ENCODE measurements at regions not wholly inside any gene's neighbourhood (a gene's known extent, or its start where the extent isn't known, plus 50 kb on each side); places are given as distances from the start of the nearest gene placed in this dataset.

GRCh38 chr21:43333298-43334062, 93.5 kb downstream of the SIK1 start:
- no peak overlapping the region for H3K27ac Mint-ChIP-seq
- H3K4me3 Mint-ChIP-seq = no peak overlapping the region
- no peaks in the 10 kb centered on the region for H3K27me3 Mint-ChIP-seq (ENCODE audit: low read depth)
- peaks cover 2 to 14% of the 10 kb centered on the region in 2 donors for H3K36me3 Mint-ChIP-seq (ENCODE audit: insufficient read depth in 2 of 2)
- ATAC-seq (replicated peaks in 1 of 2) (no peak), DNase-seq (no peak)
- H3K9me3 Mint-ChIP-seq = peaks cover 4 to 15% of the 10 kb centered on the region in 2 donors
- no peaks in the 10 kb centered on the region for H3K4me1 Mint-ChIP-seq (ENCODE audit: low read depth)

GRCh38 chr21:43332861-43333297, 94.1 kb downstream of the SIK1 start:
- Mint-ChIP-seq H3K4me3 (no peak overlapping the region), H3K27me3 (ENCODE audit: low read depth) (no peaks in the 10 kb centered on the region), H3K27ac (no peak overlapping the region), H3K9me3 (peaks cover 3 to 15% of the 10 kb centered on the region in 2 donors), H3K4me1 (ENCODE audit: low read depth) (no peaks in the 10 kb centered on the region), H3K36me3 (ENCODE audit: insufficient read depth in 2 of 2) (peaks cover 1 to 14% of the 10 kb centered on the region in 2 donors)
- DNase-seq = no peak
- no peak for ATAC-seq (replicated peaks in 1 of 2)

- peaks cover 0 to 8% of the 10 kb centered on the region in 2 donors for H3K36me3 Mint-ChIP-seq (ENCODE audit: insufficient read depth in 2 of 2)
- no peak for ATAC-seq (replicated peaks in 1 of 2)
- H3K9me3 Mint-ChIP-seq = peaks cover 2 to 9% of the 10 kb centered on the region in 2 donors
- no peaks in the 10 kb centered on the region for H3K4me1 Mint-ChIP-seq (ENCODE audit: low read depth)
- H3K27me3 Mint-ChIP-seq (ENCODE audit: low read depth) = no peaks in the 10 kb centered on the region
- DNase-seq = no peak
- H3K27ac Mint-ChIP-seq = no peak overlapping the region
- no peak overlapping the region for H3K4me3 Mint-ChIP-seq
Observed at GRCh38 chr21:43331962-43332828, 94.7 kb downstream of the SIK1 start.

- Mint-ChIP-seq H3K9me3 (peaks cover 0 to 3% of the 10 kb centered on the region in 2 donors), H3K4me3 (no peak overlapping the region), H3K27ac (no peak overlapping the region), H3K27me3 (ENCODE audit: low read depth) (peaks cover 5% of the 10 kb centered on the region), H3K36me3 (ENCODE audit: insufficient read depth in 2 of 2) (peaks cover 0 to 4% of the 10 kb centered on the region in 2 donors), H3K4me1 (ENCODE audit: low read depth) (peaks cover 2% of the 10 kb centered on the region)
- ATAC-seq (replicated peaks in 1 of 2) (no peak), DNase-seq (no peak)
Observed at GRCh38 chr21:43331111-43331961, 95.6 kb downstream of the SIK1 start.

GRCh38 chr21:43330306-43330881, 96.5 kb downstream of the SIK1 start:
- no peaks in the 10 kb centered on the region for H3K36me3 Mint-ChIP-seq (ENCODE audit: insufficient read depth in 2 of 2)
- DNase-seq = no peak
- no peak overlapping the region for H3K27ac Mint-ChIP-seq
- no peak for ATAC-seq (replicated peaks in 1 of 2)
- peaks cover 5% of the 10 kb centered on the region for H3K27me3 Mint-ChIP-seq (ENCODE audit: low read depth)
- no peak overlapping the region for H3K4me3 Mint-ChIP-seq
- peaks cover 6% of the 10 kb centered on the region for H3K4me1 Mint-ChIP-seq (ENCODE audit: low read depth)
- no peaks in the 10 kb centered on the region for H3K9me3 Mint-ChIP-seq

- H3K27ac Mint-ChIP-seq = no peak overlapping the region
- ATAC-seq (replicated peaks in 1 of 2) (no peak), DNase-seq (no peak)
- no peak overlapping the region for H3K4me3 Mint-ChIP-seq
- H3K36me3 Mint-ChIP-seq (ENCODE audit: insufficient read depth in 2 of 2) = no peaks in the 10 kb centered on the region
- peaks cover 5% of the 10 kb centered on the region for H3K27me3 Mint-ChIP-seq (ENCODE audit: low read depth)
- peaks cover 6% of the 10 kb centered on the region for H3K4me1 Mint-ChIP-seq (ENCODE audit: low read depth)
- no peaks in the 10 kb centered on the region for H3K9me3 Mint-ChIP-seq
Observed at GRCh38 chr21:43329711-43330269, 97.1 kb downstream of the SIK1 start.

GRCh38 chr21:43328958-43329691, 97.8 kb downstream of the SIK1 start:
- H3K27me3 Mint-ChIP-seq (ENCODE audit: low read depth) = peaks cover 5% of the 10 kb centered on the region
- no peak for ATAC-seq (replicated peaks in 1 of 2)
- no peak overlapping the region for H3K4me3 Mint-ChIP-seq
- H3K4me1 Mint-ChIP-seq (ENCODE audit: low read depth) = peaks cover 6% of the 10 kb centered on the region
- no peaks in the 10 kb centered on the region for H3K9me3 Mint-ChIP-seq
- DNase-seq = no peak
- no peaks in the 10 kb centered on the region for H3K36me3 Mint-ChIP-seq (ENCODE audit: insufficient read depth in 2 of 2)
- H3K27ac Mint-ChIP-seq = no peak overlapping the region

GRCh38 chr21:43328185-43328957, 98.6 kb downstream of the SIK1 start:
- Mint-ChIP-seq H3K36me3 (ENCODE audit: insufficient read depth in 2 of 2) (no peaks in the 10 kb centered on the region), H3K9me3 (no peaks in the 10 kb centered on the region), H3K4me1 (ENCODE audit: low read depth) (peaks cover 6% of the 10 kb centered on the region), H3K27ac (no peak overlapping the region), H3K27me3 (ENCODE audit: low read depth) (peaks cover 5% of the 10 kb centered on the region), H3K4me3 (no peak overlapping the region)
- DNase-seq = no peak
- ATAC-seq (replicated peaks in 1 of 2) = no peak

- Mint-ChIP-seq H3K4me1 (ENCODE audit: low read depth) (peaks cover 6% of the 10 kb centered on the region), H3K27me3 (ENCODE audit: low read depth) (peaks cover 5% of the 10 kb centered on the region), H3K4me3 (no peak overlapping the region), H3K9me3 (no peaks in the 10 kb centered on the region), H3K36me3 (ENCODE audit: insufficient read depth in 2 of 2) (no peaks in the 10 kb centered on the region), H3K27ac (no peak overlapping the region)
- DNase-seq (no peak), ATAC-seq (replicated peaks in 1 of 2) (peak; percentile 36 to 66)
Observed at GRCh38 chr21:43325968-43326715, 100.8 kb downstream of the SIK1 start.

- Mint-ChIP-seq H3K27ac (no peak overlapping the region), H3K27me3 (ENCODE audit: low read depth) (peaks cover 5% of the 10 kb centered on the region), H3K4me1 (ENCODE audit: low read depth) (peaks cover 6% of the 10 kb centered on the region), H3K4me3 (no peak overlapping the region), H3K36me3 (ENCODE audit: insufficient read depth in 2 of 2) (no peaks in the 10 kb centered on the region), H3K9me3 (no peaks in the 10 kb centered on the region)
- no peak for DNase-seq
- no peak for ATAC-seq (replicated peaks in 1 of 2)
Observed at GRCh38 chr21:43325036-43325435, 101.9 kb downstream of the SIK1 start.

- DNase-seq (no peak), ATAC-seq (replicated peaks in 1 of 2) (no peak)
- Mint-ChIP-seq H3K4me3 (no peak overlapping the region), H3K9me3 (no peaks in the 10 kb centered on the region), H3K4me1 (ENCODE audit: low read depth) (peaks cover 6% of the 10 kb centered on the region), H3K36me3 (ENCODE audit: insufficient read depth in 2 of 2) (no peaks in the 10 kb centered on the region), H3K27ac (no peak overlapping the region), H3K27me3 (ENCODE audit: low read depth) (peaks cover 5% of the 10 kb centered on the region)
Observed at GRCh38 chr21:43324596-43324995, 102.3 kb downstream of the SIK1 start.
